Nephron progenitor cell (in vitro differentiated cells): ENCODE measurements at regions not wholly inside any gene's neighbourhood (a gene's known extent, or its start where the extent isn't known, plus 50 kb on each side); places are given as distances from the start of the nearest gene placed in this dataset.

Source experiments
- DNase-seq: peaks from one replicate; pipeline ENCODE4 v3.0.0; 2021
- H3K27ac Mint-ChIP-seq: 2 replicates; pipeline ENCODE4 v1.8.0; 2021; ENCODE audit warnings: mild to moderate bottlenecking, moderate library complexity, mixed read lengths
- H3K27me3 Mint-ChIP-seq: 2 replicates; pipeline ENCODE4 v1.8.0; 2021; ENCODE audit warnings: mild to moderate bottlenecking, low read depth, mixed read lengths; ENCODE audit not compliant: poor library complexity
- H3K36me3 Mint-ChIP-seq: 2 replicates; pipeline ENCODE4 v1.8.0; 2021; ENCODE audit warnings: low read depth, mixed read lengths
- H3K4me1 Mint-ChIP-seq: 2 replicates; pipeline ENCODE4 v1.8.0; 2021; ENCODE audit warnings: mixed read lengths
- H3K4me3 Mint-ChIP-seq: 2 replicates; pipeline ENCODE4 v1.8.0; 2021; ENCODE audit warnings: mild to moderate bottlenecking, moderate library complexity, mixed read lengths
- H3K9me3 Mint-ChIP-seq: 2 replicates; pipeline ENCODE4 v1.8.0; 2021; ENCODE audit warnings: mild to moderate bottlenecking, moderate library complexity, mixed read lengths
- TF ChIP-seq, protein P1 (sequence below): fragments of 200-600 bp; sonication (generic); IDR thresholded peaks from 2 replicates; pipeline ENCODE4 v1.5.0; 2021; ENCODE audit warnings: antibody characterized with exemption

GRCh38 chr4:35253331-35253730 is 991.0 kb downstream of the ARAP2 start:
- TF ChIP-seq, protein P1, sequence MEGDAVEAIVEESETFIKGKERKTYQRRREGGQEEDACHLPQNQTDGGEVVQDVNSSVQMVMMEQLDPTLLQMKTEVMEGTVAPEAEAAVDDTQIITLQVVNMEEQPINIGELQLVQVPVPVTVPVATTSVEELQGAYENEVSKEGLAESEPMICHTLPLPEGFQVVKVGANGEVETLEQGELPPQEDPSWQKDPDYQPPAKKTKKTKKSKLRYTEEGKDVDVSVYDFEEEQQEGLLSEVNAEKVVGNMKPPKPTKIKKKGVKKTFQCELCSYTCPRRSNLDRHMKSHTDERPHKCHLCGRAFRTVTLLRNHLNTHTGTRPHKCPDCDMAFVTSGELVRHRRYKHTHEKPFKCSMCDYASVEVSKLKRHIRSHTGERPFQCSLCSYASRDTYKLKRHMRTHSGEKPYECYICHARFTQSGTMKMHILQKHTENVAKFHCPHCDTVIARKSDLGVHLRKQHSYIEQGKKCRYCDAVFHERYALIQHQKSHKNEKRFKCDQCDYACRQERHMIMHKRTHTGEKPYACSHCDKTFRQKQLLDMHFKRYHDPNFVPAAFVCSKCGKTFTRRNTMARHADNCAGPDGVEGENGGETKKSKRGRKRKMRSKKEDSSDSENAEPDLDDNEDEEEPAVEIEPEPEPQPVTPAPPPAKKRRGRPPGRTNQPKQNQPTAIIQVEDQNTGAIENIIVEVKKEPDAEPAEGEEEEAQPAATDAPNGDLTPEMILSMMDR = no peak
- H3K27ac Mint-ChIP-seq = no peak overlapping the region
- no peak overlapping the region for H3K4me3 Mint-ChIP-seq
- H3K27me3 Mint-ChIP-seq = no peaks in the 10 kb centered on the region
- no peaks in the 10 kb centered on the region for H3K9me3 Mint-ChIP-seq
- no peak for DNase-seq
- no peaks in the 10 kb centered on the region for H3K36me3 Mint-ChIP-seq
- H3K4me1 Mint-ChIP-seq = no peaks in the 10 kb centered on the region

- H3K27ac Mint-ChIP-seq = no peak overlapping the region
- H3K4me1 Mint-ChIP-seq = no peaks in the 10 kb centered on the region
- H3K36me3 Mint-ChIP-seq = no peaks in the 10 kb centered on the region
- H3K9me3 Mint-ChIP-seq = no peaks in the 10 kb centered on the region
- H3K27me3 Mint-ChIP-seq = peaks cover 4% of the 10 kb centered on the region
- H3K4me3 Mint-ChIP-seq = no peak overlapping the region
- DNase-seq = no peak
- TF ChIP-seq, protein P1 = no peak
These were observed 957.9 kb downstream of the ARAP2 start for GRCh38 chr4:35286434-35286833.

DNA sequence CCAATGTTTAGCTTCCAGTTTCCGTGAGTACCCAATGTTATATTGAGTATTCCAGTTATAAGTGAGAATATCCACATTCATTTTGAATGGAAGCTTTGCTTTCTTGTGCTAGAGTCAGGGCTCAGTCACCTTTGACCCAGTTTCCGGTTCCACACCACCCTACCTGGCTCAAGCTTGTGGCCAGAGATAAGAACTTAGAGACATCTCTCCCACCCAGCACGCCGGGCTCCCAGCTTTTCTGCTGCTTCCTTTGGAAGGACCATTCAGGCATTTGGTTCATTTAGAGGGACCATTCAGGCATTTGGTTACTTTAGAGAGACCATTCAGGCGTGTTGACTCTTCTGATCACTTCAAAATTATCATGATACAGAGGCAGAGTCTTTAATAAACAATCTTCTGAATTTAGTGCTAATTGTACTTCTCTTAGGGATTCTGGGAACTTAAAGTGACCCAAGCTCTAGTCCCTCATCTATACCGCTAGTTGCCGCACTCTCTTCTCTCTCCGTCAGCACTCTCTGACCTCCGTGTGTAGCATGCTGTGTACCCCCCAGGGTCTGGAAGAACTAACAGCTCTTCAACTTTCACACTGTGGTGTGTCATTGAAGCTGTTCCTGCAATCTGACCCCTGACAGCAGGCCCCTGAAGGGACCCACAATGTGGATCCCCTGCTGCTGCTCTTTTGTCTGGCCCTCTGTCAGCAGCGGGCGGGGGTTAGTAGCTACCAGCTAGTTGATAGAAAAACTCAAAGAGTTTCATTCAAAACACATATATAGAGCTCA is 943.1 kb downstream of the ARAP2 start:
- peak; percentile 40 for DNase-seq
- H3K4me1 Mint-ChIP-seq = peaks cover 12% of the 10 kb centered on the region
- TF ChIP-seq, protein P1 = no peak
- H3K9me3 Mint-ChIP-seq = no peaks in the 10 kb centered on the region
- H3K27me3 Mint-ChIP-seq = no peaks in the 10 kb centered on the region
- H3K36me3 Mint-ChIP-seq = no peaks in the 10 kb centered on the region
- H3K4me3 Mint-ChIP-seq = peak overlapping the region; percentile 57
- H3K27ac Mint-ChIP-seq = no peak overlapping the region

- Mint-ChIP-seq H3K27ac (no peak overlapping the region), H3K27me3 (no peaks in the 10 kb centered on the region), H3K36me3 (no peaks in the 10 kb centered on the region), H3K4me3 (no peak overlapping the region), H3K9me3 (no peaks in the 10 kb centered on the region), H3K4me1 (no peaks in the 10 kb centered on the region)
- TF ChIP-seq, protein P1 = no peak
- DNase-seq = no peak
These were observed 928.9 kb downstream of the ARAP2 start for GRCh38 chr4:35315419-35315818.

DNA sequence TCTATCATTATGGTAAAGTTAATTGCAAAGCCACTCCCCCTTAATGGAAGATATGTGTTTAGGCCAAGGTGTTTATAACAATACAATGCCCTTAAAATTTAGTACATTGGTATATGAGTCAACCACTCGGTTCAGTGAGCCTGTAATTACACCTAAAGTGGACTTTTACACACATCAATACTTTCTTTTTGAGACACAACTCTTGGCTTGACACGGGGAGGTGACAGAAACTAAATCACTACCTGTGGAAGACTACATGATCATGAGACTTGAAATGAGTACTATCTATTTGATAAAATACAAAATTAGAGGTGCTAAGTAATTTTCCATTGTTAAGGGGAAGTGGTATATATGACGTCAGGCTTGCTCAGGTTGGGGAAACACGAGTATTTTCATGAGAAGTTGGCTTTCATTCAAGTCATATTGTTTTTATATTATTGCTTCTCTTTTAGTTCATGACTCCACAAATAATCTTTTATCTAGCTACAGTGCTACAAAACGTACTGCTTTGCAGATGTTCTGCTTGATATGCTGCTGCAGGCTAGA is 918.3 kb downstream of the ARAP2 start:
- TF ChIP-seq, protein P1 = no peak
- Mint-ChIP-seq H3K4me3 (no peak overlapping the region), H3K27ac (no peak overlapping the region), H3K27me3 (no peaks in the 10 kb centered on the region), H3K9me3 (peaks cover 5% of the 10 kb centered on the region), H3K36me3 (no peaks in the 10 kb centered on the region), H3K4me1 (no peaks in the 10 kb centered on the region)
- DNase-seq = no peak

DNA sequence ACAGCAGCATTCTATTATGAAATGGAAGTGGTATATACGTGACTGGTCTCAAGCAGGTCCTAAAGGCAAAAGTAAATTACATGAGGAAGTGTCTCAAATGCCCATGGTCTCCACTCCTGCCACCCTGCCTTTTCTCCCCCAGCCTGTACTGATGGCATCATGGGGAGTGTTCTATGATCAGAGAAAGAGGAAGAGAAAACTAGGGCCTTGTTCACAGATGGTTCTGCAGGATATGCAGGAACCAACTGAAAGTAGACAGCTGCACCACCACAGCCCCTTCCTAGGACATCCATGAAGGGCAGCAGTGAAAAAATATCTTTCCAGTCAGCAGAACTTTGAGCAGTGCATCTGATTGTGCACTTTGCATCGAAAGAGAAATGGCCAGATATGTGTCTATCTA is 901.5 kb downstream of the ARAP2 start:
- Mint-ChIP-seq H3K4me1 (no peaks in the 10 kb centered on the region), H3K27ac (no peak overlapping the region), H3K36me3 (no peaks in the 10 kb centered on the region), H3K27me3 (no peaks in the 10 kb centered on the region), H3K9me3 (peaks cover 1% of the 10 kb centered on the region), H3K4me3 (no peak overlapping the region)
- TF ChIP-seq, protein P1 = no peak
- DNase-seq = no peak
